Gastroesophageal sphincter (tissue), 3 donors: ENCODE measurements at regions not wholly inside any gene's neighbourhood (a gene's known extent, or its start where the extent isn't known, plus 50 kb on each side); places are given as distances from the start of the nearest gene placed in this dataset.

Experiments used
- CTCF ChIP-seq, 4 experiments: fragments of 200-600 bp in 2 of 4; fragments of 450-650 bp in 2 of 4; sonication (generic) in 1 of 4; IDR thresholded peaks; one replicate each; pipeline ENCODE4 v1.5.1; 2017 to 2019; ENCODE audit warnings: antibody characterized with exemption in 4 of 4, mild to moderate bottlenecking in 2 of 4, moderate library complexity in 2 of 4
- EP300 ChIP-seq: sonication (generic); formaldehyde crosslinking; IDR thresholded peaks from one replicate; pipeline ENCODE4 v1.6.1; 2017; ENCODE audit warnings: antibody characterized with exemption, mild to moderate bottlenecking
- POLR2A ChIP-seq, 2 donors: fragments of 450-650 bp; IDR thresholded peaks; one replicate each; pipeline ENCODE4 v1.6.1; 2017; ENCODE audit warnings: antibody characterized with exemption in 2 of 2, mild to moderate bottlenecking in 2 of 2, moderate library complexity in 1 of 2
- POLR2AphosphoS5 ChIP-seq: sonication (generic); formaldehyde crosslinking; IDR thresholded peaks from one replicate; pipeline ENCODE4 v1.6.1; 2017; ENCODE audit warnings: antibody characterized with exemption

GRCh38 chr6:167739721-167740475 lies 86.8 kb upstream of the AFDN start:
- TF ChIP-seq CTCF (IDR thresholded peaks at IDR 0.05) (no peak), EP300 (no peak), POLR2AphosphoS5 (no peak), POLR2A (IDR thresholded peaks at IDR 0.05) (no peak)
